Right atrium auricular region (tissue), 2 donors: ENCODE measurements at regions not wholly inside any gene's neighbourhood (a gene's known extent, or its start where the extent isn't known, plus 50 kb on each side); places are given as distances from the start of the nearest gene placed in this dataset.

Source experiments
- DNase-seq: peaks from one replicate; pipeline ENCODE4 v3.0.0-alpha.2; 2019; ENCODE audit warnings: low spot score
- H3K27ac ChIP-seq, 2 donors: fragments of 200-600 bp; sonication (generic); 1 replicate in 1 of 2; 2 replicates in 1 of 2; pipeline ENCODE4 v1.5.1; 2016 to 2019
- H3K27me3 ChIP-seq, 2 donors: fragments of 200-600 bp; sonication (generic); one replicate each; pipeline versions ENCODE4 v1.5.1 to v1.6.0; 2017 to 2019
- H3K36me3 ChIP-seq: fragments of 200-600 bp; sonication (generic); one replicate; pipeline ENCODE4 v1.5.1; 2016
- H3K4me1 ChIP-seq, 2 donors: fragments of 200-600 bp; sonication (generic); one replicate each; pipeline versions ENCODE4 v1.5.1 to v1.6.0; 2017 to 2019
- H3K4me3 ChIP-seq, 2 donors: fragments of 200-600 bp; sonication (generic); 1 replicate in 1 of 2; 2 replicates in 1 of 2; pipeline ENCODE4 v1.5.1; 2017 to 2019; ENCODE audit warnings: mild to moderate bottlenecking in 1 of 2, moderate library complexity in 1 of 2
- H3K9me3 ChIP-seq, 2 donors: fragments of 200-600 bp; sonication (generic); one replicate each; pipeline ENCODE4 v1.5.1; 2019
- TF ChIP-seq, protein P1 (sequence below), 2 donors: fragments of 200-600 bp; sonication (generic); IDR thresholded peaks; one replicate each; pipeline ENCODE4 v1.5.1; 2019; ENCODE audit warnings: antibody characterized with exemption in 2 of 2

DNA sequence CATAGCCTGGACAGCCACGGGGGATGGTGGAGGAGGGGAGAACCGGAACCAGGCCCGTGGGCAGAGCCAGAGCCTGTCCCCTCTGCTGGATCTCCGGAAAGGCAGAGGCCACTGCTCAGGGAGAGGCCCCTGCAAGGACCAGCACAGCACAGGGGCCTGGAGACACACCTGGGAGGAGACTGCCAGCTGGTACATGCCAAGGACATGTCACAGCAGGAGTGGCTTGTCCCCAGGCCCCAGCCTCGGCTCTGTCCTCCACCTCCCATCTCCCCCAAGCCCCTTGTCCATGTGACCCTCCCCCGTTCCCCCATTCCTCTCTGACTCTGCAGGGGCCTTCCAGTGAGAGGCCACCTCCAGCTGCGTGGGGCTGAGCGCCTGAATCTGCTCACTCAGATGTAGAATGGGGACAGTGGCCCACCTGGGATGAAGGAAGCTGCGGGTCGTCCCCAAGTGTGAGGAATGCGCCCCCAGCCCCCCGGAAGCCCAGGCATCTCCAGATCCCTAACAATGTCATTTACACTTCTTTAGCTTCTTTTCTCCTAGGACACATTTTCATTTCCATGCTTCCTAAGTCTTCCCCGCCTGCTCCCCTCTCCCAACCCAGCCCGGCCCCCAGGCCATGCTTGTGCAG is 349.6 kb upstream of the IRX2 start:
- no peak for DNase-seq
- Histone ChIP-seq H3K27me3 (no peaks in the 10 kb centered on the region), H3K9me3 (no peaks in the 10 kb centered on the region), H3K4me1 (no peaks in the 10 kb centered on the region), H3K36me3 (no peaks in the 10 kb centered on the region), H3K27ac (no peak overlapping the region), H3K4me3 (no peak overlapping the region)
- TF ChIP-seq, protein P1, sequence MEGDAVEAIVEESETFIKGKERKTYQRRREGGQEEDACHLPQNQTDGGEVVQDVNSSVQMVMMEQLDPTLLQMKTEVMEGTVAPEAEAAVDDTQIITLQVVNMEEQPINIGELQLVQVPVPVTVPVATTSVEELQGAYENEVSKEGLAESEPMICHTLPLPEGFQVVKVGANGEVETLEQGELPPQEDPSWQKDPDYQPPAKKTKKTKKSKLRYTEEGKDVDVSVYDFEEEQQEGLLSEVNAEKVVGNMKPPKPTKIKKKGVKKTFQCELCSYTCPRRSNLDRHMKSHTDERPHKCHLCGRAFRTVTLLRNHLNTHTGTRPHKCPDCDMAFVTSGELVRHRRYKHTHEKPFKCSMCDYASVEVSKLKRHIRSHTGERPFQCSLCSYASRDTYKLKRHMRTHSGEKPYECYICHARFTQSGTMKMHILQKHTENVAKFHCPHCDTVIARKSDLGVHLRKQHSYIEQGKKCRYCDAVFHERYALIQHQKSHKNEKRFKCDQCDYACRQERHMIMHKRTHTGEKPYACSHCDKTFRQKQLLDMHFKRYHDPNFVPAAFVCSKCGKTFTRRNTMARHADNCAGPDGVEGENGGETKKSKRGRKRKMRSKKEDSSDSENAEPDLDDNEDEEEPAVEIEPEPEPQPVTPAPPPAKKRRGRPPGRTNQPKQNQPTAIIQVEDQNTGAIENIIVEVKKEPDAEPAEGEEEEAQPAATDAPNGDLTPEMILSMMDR (IDR thresholded peaks at IDR 0.05), result no peak

DNA sequence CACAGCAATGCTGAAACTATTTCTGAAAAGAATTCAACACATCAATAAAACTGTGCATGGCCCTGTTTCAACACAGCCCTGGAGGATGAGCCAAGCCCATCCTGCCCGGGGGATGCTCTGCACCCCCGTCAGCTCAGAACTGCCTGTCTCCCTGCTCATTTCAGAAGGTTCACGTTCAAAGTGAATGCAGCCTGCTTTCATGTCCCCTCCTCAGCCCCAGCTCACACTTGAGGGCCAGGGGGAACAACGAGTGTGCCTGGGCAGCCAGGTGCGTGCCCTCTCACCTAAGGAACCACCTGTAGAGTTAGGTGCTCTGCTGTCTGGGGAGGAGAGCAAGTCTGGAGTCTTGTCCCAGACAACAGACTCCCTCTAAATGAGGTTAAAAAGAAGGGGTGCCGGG is 348.5 kb upstream of the IRX2 start:
- Histone ChIP-seq H3K27ac (no peak overlapping the region), H3K36me3 (no peaks in the 10 kb centered on the region), H3K9me3 (no peaks in the 10 kb centered on the region), H3K4me3 (no peak overlapping the region), H3K27me3 (no peaks in the 10 kb centered on the region), H3K4me1 (no peaks in the 10 kb centered on the region)
- DNase-seq, result no peak
- TF ChIP-seq, protein P1 (IDR thresholded peaks at IDR 0.05), result no peak

DNA sequence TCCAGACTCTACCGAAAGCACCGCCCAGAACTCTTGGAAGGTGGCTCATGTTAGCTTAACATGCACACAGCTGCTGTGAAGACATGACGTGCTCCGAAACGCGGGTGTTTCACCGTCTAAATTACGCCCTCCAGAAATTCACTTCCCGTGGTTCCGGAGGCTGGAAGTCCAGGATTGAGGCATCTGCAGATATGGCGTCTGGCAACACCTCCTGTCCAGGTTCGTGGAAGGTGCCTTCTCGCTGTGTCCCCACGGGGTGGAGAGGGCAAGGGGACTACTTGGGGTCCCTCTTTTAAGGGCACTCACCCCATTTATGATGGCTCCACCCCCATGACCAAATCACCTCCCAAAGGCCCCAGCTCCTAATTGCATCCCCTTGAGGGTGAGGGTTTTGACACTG is 348.0 kb upstream of the IRX2 start:
- H3K27me3 ChIP-seq, result no peaks in the 10 kb centered on the region
- no peaks in the 10 kb centered on the region for H3K36me3 ChIP-seq
- no peaks in the 10 kb centered on the region for H3K4me1 ChIP-seq
- no peak overlapping the region for H3K27ac ChIP-seq
- no peak overlapping the region for H3K4me3 ChIP-seq
- no peaks in the 10 kb centered on the region for H3K9me3 ChIP-seq
- TF ChIP-seq, protein P1 (IDR thresholded peaks at IDR 0.05), result no peak
- DNase-seq, result no peak

DNA sequence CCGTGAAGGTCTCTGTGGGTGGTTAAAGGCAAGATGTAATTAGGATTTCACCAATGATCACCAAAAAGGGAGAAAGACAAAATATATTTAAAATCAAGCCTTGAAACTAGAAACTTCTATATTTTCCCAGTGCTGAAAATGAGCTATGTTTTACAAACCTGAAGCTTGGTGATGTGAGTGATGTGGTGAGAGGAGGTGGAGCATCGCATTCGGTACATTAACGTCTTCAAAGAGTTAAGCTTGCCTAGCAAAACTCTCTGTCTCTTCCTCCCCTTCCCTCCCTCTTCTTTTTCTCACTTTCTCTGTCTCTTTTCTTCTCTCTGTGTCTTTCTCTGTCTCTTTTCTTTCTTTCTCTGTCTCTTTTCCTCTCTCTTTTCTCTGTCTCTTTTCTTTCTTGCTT is 347.3 kb upstream of the IRX2 start:
- no peak for DNase-seq
- Histone ChIP-seq H3K36me3 (no peaks in the 10 kb centered on the region), H3K27ac (no peak overlapping the region), H3K9me3 (no peaks in the 10 kb centered on the region), H3K27me3 (no peaks in the 10 kb centered on the region), H3K4me3 (no peak overlapping the region), H3K4me1 (no peaks in the 10 kb centered on the region)
- TF ChIP-seq, protein P1 (IDR thresholded peaks at IDR 0.05), result no peak

DNA sequence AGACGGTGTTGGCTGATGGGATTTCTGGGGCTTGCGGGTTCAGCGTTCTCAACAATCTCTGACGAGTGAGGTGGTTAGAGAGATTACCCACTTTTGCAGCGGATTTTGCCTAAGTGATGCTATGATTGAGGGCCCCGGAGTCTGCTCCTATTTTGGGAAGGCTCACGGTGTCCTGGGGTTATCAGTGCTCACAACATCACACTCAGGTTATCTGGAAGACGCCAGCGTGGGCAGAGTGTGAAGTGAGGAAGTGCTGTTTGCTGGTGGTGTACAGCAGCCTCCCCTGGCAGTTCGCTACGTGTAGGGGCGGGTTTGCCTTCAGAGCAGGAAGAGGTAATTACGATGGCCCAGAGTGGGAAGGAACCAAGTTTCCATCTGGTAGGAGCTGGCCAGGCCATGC is 341.2 kb upstream of the IRX2 start:
- DNase-seq, result no peak
- Histone ChIP-seq H3K4me1 (no peaks in the 10 kb centered on the region), H3K27ac (no peak overlapping the region), H3K9me3 (no peaks in the 10 kb centered on the region), H3K4me3 (no peak overlapping the region), H3K36me3 (no peaks in the 10 kb centered on the region), H3K27me3 (no peaks in the 10 kb centered on the region)
- TF ChIP-seq, protein P1 (IDR thresholded peaks at IDR 0.05), result no peak

DNA sequence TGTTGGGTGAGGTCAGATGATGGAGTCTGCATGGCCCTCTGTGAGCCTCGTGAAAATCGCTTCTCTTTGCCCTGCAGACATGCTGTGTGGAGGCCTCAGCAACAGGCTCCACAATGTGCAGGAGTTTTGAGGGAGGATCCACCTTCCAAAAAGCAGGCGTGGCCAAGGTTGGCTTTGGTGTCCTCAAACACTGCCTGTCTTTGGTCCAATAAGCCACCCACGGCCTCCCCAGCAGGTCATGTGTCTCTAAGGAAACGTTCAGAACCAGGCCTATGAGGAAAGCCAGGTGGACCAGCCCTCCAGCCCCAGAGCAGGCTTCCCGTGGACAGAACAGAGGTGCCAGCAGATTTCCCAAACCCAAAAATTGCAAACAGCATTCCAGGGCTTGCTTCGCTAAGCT is 340.7 kb upstream of the IRX2 start:
- Histone ChIP-seq H3K36me3 (no peaks in the 10 kb centered on the region), H3K4me3 (no peak overlapping the region), H3K27ac (no peak overlapping the region), H3K4me1 (no peaks in the 10 kb centered on the region), H3K27me3 (no peaks in the 10 kb centered on the region), H3K9me3 (no peaks in the 10 kb centered on the region)
- no peak for DNase-seq
- TF ChIP-seq, protein P1 (IDR thresholded peaks at IDR 0.05), result no peak
